HK-2 (cell line): ENCODE measurements at regions not wholly inside any gene's neighbourhood (a gene's known extent, or its start where the extent isn't known, plus 50 kb on each side); places are given as distances from the start of the nearest gene placed in this dataset.
A peak's percentile ranks its signal among the peaks of the same experiment; 100 is the strongest.

Experiments used
- DNase-seq: peaks from one replicate; pipeline ENCODE4 v3.0.0-alpha.2; 2018; ENCODE audit not compliant: unreplicated experiment

DNA sequence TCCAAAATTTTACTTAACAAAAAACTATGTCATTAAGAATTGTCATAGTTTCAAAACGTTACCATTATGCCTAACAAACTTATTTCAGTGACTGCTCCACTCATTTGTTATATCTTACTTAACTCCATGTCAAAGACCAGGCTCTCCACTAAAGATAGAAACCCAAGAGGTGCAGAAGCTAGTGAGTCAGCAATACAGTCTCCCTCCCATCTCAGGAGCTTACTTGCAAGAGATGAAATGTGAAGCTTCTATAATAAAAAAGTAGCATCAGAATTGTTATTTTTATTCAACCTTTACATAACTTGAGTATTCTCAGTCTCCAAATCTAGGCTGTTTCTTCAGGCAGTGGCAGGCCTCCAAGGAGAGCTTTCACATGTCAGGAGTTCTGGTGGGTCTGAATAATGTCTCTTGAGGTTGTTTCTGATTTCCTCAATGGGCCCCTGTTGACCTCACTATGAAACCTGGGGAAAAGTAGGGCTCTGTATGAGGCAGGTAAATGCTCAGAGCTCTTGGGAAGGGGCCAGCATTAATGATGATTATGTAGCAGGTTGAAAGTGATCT is 242.0 kb downstream of the NDFIP2 start:
- DNase-seq: no peak

DNA sequence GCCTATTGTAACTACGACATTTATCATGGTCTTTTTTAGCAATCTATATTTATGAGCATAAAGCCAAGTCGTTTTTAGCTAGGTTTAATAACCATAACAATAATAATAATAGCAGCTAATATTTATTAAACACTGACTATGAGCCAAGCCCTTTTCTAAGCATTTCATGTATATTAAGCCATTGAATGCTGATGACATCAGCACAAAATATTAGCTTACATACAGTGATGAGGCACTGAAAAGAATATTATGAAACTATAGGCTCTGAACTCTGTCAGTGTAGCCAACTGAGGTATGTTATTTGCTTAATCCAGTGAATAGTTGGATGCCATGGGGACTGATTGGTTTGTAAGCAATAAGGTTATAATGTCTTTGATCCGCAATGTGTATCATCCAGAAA is 235.2 kb downstream of the NDFIP2 start:
- no peak for DNase-seq

GRCh38 chr13:79711631-79712030 is 230.7 kb downstream of the NDFIP2 start:
- DNase-seq: no peak

DNA sequence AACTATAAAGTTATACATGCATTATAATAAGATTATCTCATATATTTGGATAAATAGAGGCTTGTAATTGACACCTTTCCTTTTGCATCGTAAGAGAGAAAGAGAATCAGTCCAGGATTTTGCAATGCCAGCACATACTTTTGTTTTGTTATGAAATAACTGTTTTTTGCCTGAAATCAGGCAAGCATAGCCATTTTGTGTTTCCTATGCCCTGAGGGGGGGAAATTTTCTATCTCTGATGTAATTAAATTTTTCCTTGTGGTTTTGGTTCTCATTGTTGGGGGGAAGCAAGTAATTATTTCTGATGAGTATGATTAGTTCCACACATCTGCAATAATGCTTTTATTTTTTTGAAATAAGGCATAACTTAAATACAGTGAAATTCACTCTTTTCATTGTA is 229.4 kb downstream of the NDFIP2 start:
- DNase-seq: no peak

DNA sequence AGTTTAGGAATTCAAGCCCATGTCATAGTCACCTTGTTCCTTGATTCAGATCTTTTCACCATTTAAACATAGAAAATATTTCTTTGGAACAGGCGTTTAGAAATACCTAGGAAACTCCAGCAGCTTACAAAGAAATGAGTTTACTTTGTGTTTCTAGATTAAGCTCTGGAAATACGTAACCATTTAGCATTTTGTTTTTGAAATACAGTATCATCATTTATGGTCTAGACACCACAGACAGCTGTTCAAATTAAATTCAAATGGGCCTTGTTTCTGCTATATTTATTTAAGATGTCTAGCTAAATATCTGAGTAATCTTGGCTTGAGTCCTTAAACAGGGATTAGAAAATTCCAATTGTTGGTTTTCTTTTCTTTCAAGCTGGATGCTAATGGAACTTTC is 228.5 kb downstream of the NDFIP2 start:
- no peak for DNase-seq

GRCh38 chr13:79703772-79704171 is 222.8 kb downstream of the NDFIP2 start:
- no peak for DNase-seq

GRCh38 chr13:79695754-79696153 is 214.8 kb downstream of the NDFIP2 start:
- no peak for DNase-seq

DNA sequence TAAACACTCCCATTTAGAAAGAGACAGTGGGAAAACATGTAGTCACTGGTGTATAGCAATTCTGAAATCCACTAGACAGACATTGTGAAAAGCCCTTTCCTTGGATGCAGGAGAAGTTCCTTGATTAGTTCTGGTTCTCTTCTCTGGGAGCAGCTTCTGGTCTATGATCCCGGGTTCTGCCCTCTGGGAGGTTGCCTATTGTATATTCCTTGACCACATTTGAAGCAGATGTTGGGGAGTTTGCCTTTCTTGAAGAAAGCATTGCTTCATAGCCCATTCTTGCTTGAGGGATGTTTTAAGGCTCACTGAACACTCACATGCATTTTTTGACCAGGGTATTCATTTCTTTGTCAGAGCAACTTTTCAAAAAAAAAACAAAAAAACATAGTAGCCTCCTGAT is 211.9 kb downstream of the NDFIP2 start:
- no peak for DNase-seq

DNA sequence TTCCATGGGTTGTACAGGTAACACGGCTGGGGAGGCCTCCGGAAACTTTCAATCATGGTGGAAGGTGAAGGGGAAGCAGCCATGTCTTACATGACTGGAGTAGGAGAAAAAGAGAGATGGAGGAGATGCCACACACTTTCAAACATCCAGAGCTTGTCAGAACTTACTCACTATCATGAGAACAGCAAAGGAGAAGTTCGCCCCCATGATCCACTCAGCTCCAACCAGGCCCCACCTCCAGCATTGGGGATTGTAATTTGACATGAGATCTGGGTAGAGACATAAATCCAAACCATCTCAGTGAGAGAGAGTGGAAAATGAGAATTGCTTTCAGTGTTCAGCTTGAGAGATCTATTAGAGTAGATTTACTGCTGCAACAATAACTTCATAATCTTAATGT is 210.9 kb downstream of the NDFIP2 start:
- no peak for DNase-seq

GRCh38 chr13:79688741-79689140 is 207.8 kb downstream of the NDFIP2 start:
- no peak for DNase-seq

DNA sequence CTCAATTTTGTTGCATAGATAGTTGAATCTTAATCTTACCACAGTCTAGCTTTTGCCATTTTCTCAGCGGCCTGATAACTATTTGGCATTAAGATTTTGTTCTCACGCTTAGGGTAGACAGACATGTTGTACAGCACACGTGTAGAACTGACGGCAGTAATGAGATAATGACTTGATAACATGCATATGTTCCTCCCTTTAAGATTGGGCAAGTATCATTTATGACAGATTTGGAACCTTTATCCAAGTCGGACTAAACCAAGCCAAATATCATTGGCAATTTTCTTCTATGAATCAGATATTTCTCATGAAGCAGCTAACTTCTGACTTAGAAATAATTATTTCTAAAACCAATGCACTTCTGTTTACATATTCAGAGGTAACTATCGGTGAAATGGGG is 205.5 kb downstream of the NDFIP2 start:
- no peak for DNase-seq

DNA sequence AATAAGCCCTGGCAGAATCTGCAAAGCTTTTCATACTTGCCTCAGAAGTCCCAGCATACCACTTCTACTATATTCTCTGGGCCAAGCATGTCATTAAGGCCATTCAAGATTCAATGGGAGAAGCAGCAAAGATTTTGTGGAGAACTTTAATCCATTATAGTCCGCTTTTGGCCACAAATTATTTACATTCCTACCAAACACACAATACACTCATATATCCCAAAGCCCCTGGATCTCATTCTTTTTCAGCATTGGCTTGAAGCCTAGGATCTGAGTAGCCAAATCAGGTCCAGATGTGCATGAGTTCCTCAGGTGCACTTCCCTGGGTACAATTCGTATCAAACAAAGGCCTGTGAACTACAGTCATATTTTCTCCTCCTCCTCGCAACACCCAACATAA is 203.4 kb downstream of the NDFIP2 start:
- no peak for DNase-seq

- DNase-seq: no peak
These were observed 201.2 kb downstream of the NDFIP2 start for GRCh38 chr13:79682164-79682563.

DNA sequence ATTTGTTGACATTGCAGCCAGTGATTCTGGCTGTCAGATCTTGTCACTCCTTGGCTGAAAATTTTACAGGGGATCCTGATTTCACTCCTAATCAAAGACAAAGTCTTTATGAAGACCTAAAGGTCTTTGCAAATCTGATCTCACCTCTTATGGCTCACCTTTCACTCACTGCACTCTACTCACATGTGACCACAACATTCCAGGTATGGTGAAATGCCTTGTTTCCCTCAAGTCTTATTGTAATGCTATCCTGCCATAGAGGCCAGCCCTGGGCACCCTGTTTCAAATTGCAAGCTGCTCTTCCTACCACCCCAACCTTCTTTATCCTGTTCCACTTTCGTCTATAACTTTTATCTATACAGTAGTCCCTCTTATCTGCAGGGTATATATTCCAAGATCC is 200.1 kb downstream of the NDFIP2 start:
- no peak for DNase-seq

DNA sequence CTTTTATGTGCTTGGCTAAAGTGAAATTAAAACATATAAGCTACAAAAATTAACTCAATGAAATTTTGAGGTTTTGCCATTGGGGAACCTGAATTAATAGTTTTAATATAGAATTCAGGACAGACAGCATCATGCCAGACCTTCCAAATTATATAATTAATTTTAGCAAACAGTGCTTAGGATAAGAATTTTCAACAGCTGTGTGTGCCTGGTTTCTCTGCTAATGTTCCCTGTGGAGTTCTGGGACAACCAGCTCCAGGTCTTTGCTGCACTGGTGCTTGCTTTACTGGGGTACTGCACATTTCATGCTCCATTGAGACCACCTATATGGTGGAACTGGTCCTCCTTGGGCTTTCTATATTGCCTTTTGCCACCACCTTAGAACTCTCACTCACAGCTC is 199.5 kb downstream of the NDFIP2 start:
- DNase-seq: no peak

DNA sequence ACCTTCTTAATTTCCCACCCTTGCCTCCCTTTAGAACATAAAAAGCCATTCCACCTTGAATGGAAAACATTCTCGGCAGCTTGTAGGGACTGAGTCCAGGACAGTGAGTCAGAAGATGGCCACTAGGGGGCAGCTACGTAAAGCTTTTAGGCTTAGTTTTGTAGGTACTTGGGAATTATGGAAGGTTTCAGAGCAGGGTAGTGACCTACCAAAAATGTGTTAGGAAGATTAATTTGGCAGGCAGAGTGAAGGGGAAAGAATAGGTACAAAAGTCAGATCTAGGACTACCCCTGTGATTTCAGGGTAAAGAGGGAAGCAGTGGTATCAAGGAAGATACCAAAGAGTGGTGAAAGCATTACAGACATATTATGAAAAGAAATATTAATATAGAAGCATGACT is 198.4 kb downstream of the NDFIP2 start:
- peak; percentile 31 for DNase-seq

DNA sequence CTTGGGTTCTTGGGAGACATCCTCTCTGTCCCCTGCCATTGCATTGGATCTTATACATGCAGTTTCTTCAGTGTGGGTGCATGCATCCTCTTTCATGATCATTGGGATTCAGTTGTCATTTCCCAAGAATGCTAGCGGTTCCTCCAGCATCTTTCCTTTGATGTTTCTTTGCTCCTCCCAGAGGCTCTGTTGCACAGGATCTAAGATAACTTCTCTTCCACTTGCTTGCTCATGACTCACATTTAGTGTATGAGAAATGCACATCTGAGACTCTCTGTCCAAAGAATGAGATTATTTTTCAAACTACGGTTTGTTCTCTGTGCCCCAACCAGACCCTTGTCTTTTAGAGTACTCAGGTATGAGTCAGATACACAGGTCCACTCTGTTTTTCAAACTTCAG is 197.1 kb downstream of the NDFIP2 start:
- DNase-seq: no peak

DNA sequence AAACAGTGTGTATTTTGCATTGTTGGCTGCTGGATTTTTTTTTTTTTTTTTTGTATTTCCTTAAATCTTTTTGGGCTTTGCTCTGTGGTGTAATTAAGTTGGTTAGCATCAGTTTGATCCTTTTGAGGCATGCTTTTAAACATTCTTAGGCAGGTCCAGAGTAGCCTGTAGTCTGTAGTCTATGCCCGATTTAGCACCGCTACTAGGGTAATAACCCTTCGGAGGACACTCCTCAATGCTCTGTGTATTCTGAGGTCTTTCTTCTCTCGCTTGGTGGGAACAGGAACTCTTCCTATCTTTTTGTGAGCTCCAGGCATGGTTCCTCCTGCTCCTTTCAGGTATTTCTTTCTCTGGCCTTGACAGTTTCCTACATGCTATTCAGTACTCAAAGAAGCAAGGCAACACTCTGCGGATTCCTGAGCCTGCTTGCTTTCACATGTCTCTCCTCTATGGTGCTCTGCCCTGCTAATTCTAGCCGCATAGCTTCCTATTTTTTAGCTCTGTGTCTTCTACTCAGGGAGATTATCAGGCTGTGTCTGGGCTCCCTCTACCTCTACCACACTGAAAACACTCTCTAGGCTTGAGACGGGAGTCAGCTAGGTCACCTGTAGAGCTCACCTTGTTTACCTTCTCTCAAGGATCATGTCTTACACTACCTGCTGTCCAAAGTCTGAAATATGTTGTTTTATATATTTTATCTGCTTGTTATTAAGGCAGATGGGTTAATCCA is 195.1 kb downstream of the NDFIP2 start:
- DNase-seq: no peak

DNA sequence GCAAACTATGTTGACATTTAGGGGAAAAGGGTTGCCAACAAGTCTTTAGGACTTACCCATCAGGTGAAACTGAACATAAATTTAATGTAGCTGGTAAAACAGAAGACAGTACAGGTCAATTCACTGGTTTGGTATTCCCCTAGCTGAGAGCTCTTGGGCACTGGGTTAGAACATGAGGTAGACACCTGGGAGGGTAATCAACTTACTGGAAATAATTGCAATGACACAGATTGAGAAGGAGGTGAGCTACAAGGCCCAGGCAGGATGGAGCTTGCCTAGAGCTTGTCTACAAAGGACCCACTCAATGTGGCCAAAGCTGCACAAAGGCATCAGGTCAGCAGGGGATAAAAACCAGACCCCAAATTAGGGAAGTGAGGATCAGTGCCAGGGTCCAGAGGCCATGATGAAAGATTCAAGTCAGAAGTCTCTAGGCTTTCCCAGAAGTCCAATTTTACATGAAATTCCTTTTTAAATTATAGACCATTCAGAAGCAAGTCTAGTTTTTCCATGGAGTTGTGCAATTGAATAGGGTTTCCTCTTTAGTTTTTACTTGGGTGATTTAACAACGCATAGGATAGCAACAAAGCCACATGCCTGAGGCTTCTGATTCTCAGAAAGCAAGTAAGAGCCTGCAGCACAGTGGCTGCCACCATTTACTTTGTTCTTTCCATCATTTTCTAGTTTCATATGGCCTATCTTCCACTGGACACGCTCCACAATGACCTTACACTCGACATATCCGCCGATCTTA is 194.0 kb downstream of the NDFIP2 start:
- DNase-seq: no peak

DNA sequence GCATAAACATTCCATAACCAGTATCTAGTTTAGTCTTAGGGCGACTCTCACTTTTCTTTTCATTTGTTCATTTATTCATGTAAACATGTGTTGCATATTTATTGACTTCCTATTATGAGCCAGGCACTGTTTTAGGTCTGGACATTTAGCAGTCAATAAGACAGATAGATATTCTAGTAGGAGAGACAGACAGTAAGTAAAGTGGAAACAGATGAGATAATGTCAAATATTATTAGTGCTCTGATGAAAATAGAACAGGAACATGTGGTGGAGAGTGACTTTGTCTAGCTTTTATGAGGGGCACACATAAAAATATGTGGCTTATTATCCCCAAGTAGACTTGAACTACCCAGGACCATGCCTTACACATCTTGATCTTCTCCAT is 193.0 kb downstream of the NDFIP2 start:
- DNase-seq: no peak

DNA sequence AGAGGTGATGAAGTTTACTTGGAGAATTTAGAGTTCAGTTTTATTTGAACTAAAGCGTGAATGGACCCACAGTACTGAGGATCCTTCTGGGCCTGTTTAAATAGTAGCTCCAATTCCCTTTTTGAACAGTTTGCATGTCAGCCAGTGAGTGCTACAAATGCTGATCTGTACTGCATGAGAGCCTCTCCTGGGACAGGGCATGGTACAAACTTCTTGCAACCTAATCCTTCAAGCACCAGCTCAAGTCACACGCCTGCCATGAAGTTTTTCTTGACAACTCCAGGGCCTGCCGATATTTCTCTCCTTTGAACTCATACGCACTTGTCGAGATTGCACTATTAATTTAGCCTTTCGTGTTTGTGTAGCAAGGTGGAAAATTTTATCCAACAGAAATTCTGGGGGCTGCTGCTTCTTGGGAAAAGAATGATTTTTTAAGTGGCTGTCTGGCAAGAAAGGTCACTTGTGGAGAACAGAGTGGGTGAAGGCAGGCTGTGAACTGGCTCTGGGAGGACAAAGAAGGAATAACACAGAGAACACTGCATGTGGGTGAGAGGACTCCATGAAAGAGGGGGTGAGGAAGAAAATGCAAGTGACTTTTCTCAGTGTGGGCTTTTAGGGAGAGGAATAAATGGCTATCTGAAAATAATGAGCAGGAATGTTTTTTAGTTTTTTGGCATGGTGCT is 192.5 kb downstream of the NDFIP2 start:
- no peak for DNase-seq

DNA sequence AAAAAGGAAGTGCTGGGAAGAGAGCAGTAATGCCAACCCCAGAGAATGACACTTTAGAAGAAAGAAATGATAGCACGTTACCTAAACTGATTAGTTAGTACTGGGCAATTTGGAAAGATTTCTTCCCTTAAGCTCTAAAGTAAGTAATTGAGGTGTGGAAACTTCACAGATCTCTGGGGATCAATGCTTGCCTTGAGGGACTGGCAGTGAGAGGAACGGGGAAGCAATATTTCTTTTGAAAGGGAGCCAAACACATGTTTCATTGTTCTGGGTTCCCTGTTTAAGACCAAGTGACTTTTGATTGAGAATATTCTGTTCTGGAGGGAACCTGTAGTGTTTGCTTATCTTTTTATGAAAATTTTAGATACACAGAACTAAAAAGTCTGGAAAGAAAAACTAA is 190.5 kb downstream of the NDFIP2 start:
- no peak for DNase-seq
